Activated CD4-positive, alpha-beta T cell treated with anti-CD3 and anti-CD28 coated beads, Interleukin-2, amount 50 U/mL, for 4 hours (primary cell): ENCODE measurements at regions not wholly inside any gene's neighbourhood (a gene's known extent, or its start where the extent isn't known, plus 50 kb on each side); places are given as distances from the start of the nearest gene placed in this dataset.
"Not testable (repeated sequence)": the region's sequence is repeated elsewhere in the genome, so short reads cannot be mapped to it uniquely, and the experiment has no call there.

Source experiments
- DNase-seq, 2 experiments: peaks; one replicate each; pipeline ENCODE4 v3.0.0-alpha.2; 2020

DNA sequence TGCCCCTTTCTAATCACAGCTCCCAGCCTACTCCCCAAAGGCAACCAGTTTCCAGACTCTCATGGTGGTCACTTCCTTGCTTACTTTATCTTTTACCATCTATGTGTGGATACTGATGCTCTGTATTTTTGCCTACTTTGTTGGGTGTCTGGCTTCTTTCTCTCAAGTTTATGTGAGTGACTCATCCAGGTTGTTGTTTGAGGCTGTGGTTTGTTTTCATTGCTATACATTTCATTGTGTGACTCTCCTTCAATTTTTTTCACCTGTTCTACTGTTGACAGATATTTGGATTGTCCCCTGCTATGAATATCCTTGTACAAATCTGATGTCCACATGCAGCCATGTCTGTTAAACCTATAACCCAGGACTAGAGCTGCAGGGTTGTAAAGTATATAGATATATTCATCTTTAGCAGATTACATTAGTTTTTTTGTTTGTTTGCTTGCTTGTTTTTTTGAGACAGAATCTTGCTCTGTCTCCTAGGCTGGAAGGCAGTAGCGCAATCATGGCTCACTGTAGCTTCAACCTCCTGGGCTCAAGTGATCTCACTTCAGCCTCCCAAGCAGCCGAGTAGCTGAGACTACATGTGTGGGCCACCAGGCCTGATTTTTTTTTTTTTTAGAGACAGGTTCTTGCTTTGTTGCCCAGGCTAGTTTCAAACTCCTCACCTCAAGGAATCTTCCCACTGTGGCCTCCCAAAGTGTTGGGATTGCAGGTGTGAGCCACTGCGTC, 72.9 kb upstream of the EEF1E1 start:
- no peak for DNase-seq

GRCh38 chr6:8174571-8174970, 72.2 kb upstream of the EEF1E1 start:
- DNase-seq: no peak

- no peak for DNase-seq
Observed at GRCh38 chr6:8172530-8172929, 70.2 kb upstream of the EEF1E1 start.

DNA sequence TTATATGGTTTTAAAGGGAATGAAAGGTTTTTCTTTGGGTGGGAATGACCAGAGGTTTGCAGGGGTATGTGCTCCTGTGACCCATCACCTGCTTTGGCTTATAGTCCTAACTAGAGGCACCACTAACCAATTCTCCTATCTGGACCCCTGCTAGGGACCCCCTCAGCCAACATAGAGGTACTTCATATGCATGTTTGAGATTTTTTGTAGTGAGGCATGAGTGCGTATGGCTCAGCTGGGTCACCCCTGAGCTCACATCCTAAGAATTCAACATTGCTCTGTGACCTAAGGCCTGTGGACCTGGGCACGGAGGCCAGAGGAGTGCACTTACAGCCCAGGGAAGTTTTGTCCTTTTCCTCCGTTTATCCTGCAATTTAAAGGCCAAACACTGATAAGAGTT, 68.4 kb upstream of the EEF1E1 start:
- DNase-seq: no peak

DNA sequence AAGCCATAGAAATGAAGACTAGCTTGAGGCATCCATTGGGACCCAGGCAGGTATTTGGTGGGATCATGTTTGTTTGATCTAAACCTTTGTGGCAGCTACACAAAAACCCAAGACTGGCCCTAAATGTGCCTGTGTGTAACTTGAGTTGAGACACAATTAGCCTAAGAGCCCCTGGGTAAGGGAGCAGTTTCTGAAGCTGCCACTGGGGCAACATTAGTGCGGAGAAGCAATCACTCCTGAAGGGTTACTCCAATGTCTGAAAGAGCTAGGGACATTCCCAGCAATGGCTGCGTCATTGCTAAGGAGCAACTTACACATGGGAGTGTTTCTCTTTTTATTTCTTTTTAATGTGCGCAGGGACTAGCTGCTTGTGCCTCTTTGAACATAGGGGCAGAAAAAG, 67.9 kb upstream of the EEF1E1 start:
- no peak for DNase-seq

DNA sequence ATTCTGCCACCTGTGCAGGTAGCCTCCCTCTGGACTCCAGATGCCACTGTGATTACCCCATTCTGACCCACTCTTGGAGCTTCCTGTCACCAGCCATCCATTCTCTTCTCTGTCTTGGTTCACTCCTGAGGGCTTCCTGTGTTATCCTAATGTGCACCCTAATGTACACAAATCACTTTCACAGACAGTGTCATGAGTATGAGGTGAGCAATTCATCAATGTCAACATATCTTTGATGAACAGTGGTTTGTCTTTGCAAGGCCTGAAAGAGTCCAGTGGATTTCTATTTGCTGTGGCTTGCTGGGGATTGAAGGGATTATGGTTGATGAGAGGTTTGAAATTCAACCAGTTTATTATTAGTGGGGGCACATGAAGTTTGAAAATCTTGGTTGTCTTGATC, 63.8 kb upstream of the EEF1E1 start:
- DNase-seq: no peak

DNA sequence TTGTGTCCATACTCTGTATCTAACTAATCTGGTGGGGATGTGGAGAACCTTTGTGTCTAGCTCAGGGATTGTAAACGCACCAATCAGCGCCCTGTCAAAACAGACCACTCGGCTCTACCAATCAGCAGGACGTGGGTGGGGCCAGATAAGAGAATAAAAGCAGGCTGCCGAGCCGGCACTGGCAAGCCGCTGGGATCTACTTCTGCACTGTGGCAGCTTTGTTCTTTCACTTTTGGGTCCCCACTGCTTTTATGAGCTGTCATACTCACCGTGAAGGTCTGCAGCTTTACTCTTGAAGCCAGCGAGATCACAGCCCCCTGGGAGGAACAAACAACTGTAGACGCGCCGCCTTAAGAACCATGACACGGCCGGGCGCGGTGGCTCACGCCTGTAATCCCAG, 62.7 kb upstream of the EEF1E1 start:
- DNase-seq: not testable (repeated sequence)

DNA sequence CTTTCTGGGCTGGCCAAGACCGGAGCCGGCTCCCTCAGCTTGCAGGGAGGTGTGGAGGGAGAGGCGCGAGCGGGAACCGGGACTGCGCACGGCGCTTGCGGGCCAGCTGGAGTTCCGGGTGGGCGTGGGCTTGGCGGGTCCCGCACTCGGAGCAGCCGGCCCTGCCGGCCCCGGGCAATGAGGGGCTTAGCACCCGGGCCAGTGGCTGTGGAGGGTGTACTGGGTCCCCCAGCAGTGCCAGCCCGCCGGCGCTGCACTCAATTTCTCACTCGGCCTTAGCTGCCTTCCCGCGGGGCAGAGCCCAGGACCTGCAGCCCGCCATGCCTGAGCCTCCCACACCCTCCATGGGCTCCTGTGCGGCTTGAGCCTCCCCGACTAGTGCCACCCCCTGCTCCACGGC, 61.9 kb upstream of the EEF1E1 start:
- DNase-seq: not testable (repeated sequence)

GRCh38 chr6:8159966-8160365, 57.6 kb upstream of the EEF1E1 start:
- no peak for DNase-seq

DNA sequence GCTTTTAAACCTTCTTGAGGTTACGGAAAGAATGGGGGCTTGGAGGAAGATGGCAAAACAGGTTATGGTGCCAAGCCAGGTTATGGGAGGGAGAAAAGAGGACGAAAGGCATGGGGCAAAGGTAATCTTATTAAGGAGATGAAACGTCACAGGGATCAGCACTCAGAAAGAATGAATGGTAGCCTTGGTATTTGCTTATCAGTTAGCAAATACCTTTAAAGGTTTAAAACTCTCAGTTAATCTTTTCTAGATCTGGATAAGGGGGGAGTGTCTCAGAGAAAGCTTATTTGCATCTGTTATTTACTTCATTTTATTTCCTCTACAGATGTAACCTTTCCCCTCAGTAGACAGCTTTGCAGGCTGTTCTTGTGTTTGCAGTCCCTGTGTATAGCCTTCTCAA, 55.5 kb upstream of the EEF1E1 start:
- no peak for DNase-seq

- no peak for DNase-seq
Observed at GRCh38 chr6:8155259-8156012, 53.1 kb upstream of the EEF1E1 start.
